ENCODE measurements at regions not wholly inside any gene's neighbourhood (a gene's known extent, or its start where the extent isn't known, plus 50 kb on each side); places are given as distances from the start of the nearest gene placed in this dataset.
"Not testable (repeated sequence)": the region's sequence is repeated elsewhere in the genome, so short reads cannot be mapped to it uniquely, and the experiment has no call there.

DNA sequence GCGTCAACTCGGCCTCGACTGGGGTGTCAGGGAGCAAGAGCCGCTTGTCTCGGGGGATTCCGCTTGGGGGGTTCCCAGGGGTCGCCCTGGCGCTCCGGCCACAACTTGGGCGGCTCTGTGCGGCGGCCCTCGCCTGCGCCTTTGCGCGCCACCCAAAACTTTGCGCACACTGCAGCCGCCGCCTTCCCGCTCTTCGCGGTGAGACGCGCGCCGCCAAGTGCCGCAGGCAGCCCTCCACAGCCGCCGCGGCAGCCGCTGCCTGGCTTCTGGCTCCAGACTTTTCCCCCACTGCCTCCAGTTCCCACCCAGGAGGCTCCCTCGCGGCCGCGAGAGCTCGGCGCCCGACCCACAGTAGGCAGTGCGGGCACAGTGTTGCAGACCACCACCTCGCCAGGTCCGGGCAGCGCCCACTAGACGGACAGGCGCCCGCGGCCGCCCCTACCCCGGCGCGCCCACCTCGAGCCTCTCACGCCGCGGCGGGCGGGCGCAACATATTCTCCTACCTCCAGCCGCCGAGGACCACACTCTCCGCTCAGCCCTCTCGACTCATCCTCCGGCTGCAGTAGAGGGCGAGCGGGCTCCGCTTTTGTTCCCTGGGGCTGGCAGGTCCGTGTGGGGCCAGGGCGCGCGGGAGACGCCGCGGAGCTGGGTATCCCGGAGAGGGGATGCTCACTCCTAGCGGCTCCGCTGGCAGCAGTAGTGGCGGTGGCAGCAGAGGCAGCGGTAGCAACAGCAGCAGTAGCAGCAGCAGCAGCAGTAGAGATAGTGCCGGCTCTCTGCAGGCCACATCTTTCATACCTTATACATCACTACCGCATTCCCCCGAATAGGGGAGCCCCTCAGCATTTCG is 296.6 kb downstream of the OMA1 start:
- DNase-seq, result no peak

DNA sequence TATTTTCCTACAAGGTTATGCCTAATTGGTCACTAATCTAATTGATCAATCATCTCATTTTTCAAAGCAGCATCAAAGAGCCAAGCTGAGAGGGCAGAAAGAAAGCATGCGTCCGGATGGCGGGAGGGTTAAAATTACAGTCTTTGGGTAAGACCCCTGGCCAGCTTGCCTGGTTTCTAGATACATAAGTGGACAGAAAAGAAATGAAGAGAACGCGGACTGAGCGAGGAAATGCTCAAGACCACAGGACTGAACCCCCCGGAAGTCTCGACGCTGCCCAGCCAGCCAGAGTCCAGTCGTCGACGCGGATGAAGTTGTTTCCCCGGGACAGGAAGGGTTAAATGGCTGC is 297.2 kb downstream of the OMA1 start:
- DNase-seq, result no peak

DNA sequence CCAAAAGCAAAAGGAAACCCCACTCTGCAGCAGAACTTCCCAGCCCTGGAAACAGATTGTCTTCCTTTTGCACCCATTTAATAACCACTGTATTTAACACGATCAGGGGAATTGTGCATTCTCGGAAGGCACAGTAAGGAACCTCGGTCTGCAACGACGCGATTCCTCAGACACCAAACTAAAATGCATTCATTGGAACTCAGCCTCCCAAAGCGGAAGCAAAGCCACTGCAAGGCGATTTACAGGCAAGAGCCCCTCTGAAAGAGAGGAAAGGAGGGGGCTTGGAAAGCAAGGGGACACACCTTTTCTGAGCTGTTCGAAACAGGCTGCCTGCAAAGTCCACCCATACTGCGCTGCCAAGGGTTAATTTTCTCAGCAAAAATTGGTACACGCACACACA is 297.7 kb downstream of the OMA1 start:
- no peak for DNase-seq

DNA sequence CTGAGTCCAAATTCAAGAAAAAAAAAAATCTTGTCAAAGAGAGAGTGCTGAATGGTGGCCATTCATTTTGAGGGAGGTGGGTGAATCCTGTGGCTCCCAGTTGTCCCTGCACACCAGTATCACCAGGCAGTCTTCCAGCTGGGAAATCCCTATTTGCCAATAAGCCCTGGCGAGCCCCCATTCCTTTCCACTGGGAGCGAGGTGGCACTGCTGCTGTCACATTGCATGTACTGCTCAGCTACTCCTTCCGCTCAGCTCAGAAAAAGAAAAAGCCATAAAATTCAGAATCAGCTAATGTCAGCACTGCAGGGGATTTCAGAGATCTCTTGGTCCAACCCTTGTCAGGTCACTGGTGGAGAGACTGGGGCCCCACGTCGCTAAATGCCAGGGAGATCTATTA is 298.5 kb downstream of the OMA1 start:
- no peak for DNase-seq

DNA sequence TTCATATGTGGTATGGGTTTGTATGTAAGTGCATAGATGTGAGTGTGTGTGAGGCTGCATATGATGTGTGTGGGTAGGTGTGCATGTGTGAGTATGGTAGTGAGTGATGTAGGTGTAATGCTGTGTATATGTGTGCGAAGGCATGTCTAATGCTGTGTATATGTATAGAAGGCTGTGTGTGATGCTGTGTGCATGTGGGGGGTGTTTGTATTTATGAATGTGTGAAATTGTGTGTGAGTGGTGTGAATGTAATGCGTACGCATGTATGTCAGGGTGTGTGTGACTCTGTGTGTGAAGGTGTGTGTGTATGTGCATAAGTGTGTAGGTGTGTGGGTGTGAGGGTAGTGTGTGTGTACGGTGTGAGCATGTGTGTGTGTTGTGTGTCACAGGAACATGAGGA is 300.0 kb downstream of the OMA1 start:
- no peak for DNase-seq

DNA sequence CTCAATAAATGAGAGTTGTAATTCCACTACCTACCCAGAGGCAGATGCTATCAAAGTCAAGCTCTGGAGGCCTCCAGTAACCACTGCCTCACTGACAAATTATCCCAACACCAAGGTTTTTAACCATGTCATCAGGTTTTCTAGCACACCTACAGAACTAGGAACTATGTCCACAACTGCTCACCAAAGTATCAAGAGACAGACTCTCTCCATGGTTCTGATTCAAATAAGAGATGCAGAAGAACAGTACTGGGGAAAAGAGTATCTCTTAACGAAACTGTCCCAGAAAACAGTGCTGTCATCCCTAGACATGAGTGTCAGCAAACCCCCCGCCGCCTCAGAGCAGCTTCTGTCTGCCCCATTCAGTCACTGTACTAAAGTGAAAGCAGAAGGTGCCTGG is 301.7 kb downstream of the OMA1 start:
- no peak for DNase-seq

- no peak for DNase-seq
Measured at GRCh38 chr1:58238846-58239245, 307.7 kb downstream of the OMA1 start.

GRCh38 chr1:58233729-58234128 is 312.8 kb downstream of the OMA1 start:
- no peak for DNase-seq

- DNase-seq, result no peak
Measured at GRCh38 chr1:58231204-58231603, 315.3 kb downstream of the OMA1 start.

- DNase-seq, result no peak
Measured at GRCh38 chr1:58227604-58228003, 318.9 kb downstream of the OMA1 start.

DNA sequence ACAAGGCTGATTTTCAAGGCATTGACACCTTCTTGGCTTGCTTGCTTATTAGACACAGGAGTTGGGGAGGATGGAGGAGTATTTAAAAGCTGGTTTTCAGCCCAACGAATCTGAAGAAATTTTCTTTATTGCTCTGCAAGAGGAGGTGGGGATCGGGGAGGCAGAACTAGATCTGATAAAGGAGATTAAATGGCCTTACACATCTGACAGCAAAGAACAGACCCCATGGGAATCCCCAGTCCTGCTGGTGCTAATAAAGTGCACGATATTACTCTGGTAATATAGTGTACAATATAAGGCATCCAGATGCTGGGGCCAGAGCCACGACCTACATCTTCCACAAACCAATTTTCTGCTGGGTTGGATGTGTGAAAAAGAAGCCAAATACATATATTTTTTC is 323.0 kb downstream of the OMA1 start:
- no peak for DNase-seq

DNA sequence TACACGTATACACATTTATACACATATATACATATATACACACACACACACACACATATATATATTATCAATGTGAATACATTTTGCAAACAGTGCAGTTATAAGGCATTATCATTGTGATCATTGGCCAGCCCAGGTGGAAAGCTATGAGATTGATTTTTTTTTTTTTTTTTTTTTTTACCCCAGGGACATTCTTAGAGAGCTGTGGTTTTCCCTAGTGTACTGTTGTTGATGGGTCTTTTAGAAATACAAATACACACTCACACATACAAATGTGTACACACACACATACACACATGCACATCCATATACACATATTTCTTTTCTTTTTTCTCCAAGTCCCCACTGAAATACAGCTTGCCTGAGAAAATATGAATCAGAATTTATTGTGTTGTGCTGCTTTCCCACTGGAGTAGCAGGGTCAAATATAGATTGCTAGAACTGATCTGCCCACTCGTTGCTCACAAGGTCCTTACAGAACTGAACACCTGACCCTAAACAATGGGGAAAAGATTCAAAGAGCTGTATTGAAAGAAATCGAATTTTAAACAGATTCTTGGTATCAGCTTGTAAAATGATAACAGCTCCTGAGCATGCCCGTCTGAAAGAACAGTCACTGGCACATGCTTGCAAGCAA is 325.6 kb downstream of the OMA1 start:
- DNase-seq, result no peak

DNA sequence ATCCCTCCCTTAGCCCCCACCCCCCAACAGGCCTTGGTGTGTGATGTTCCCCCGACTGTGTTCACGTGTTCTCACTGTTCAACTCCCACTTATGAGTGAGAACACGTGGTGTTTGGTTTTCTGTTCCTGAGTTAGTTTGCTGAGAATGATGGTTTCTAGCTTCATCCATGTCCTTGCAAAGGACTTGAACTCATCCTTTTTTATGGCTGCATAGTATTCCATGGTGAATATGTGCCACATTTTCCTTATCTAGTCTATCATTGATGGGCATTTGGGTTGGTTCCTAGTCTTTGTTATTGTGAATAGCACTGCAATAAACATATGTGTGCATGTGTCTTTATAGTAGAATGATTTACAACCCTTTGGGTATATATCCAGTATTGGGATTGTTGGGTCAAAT is 330.4 kb downstream of the OMA1 start:
- not testable (repeated sequence) for DNase-seq

GRCh38 chr1:58214674-58215073 is 331.9 kb downstream of the OMA1 start:
- no peak for DNase-seq

GRCh38 chr1:58211869-58212268 is 334.7 kb downstream of the OMA1 start:
- DNase-seq, result no peak

DNA sequence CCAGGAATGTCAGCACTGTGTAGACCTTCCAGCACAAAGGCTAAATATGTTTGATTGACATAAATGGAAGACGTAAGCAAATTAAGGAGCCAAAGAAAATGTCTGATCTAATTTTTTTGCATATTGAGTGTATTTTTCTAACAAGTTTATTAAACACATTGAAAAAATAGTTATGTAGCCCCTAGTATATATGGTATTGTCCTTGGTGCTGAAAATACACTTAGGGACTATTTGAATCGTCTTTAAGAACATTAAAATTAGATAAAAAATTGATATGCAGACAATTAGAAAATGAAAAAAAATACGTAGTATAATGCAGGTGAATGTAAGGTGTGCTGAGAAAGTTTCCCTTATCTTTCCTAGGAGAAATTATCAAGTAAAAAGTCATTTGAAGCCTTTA is 337.0 kb downstream of the OMA1 start:
- DNase-seq, result no peak

DNA sequence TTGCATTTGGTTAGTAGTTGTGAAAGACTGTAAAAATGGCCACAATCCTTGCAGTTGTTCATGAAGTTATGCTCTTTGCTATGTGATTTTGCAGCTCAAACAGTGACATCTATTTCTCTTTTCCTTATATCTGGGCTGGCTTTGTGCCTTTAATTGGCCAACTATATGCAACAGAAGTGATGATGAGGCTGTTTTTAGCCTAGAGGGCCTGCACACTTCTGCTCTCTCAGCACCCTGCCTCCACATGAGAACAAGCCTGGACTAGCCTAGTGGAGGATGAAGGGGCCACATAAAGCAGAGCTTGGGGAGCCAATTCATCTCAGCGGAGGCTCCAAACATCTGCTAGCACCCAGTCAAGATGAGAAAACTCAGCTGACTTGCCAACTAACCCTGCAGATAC is 339.8 kb downstream of the OMA1 start:
- DNase-seq, result no peak

DNA sequence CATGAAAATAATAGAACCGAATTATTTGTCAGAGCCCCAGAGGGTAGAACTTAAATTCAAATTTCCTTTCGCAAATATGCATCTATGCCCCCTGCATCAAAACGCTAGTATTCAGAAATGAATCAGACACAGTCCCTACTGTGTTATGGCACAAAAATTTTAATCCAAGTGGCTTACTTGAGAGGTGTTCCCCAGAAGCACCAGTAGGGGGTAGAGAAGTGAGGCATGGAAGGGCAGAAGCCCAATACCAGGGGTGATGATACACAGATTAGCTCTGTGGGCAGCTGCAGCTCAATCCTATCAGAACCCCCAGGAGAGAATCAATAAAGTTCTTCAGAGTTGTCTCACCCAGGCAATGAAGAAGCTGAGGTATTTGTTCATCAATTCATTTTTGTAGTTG is 342.2 kb downstream of the OMA1 start:
- DNase-seq, result no peak

- DNase-seq, result no peak
Measured at GRCh38 chr1:58201492-58202106, 344.9 kb downstream of the OMA1 start.

DNA sequence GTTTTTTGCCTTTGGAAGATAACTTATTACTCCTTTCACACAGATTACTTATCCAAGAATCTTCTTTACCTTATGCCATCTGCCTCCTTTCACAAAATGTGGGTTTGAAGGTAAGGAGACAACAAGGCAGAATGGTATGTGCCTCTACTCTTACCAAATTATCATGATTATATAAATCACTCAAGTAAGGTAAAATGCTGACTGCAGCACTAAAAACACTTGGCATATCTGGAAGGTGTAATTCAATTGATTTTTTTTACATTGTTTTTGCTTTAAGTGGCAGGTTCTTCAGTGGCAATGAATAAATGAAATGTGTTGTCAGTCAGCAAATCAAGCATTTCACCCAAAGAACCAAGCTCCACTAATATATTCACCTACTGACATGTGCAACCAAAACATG is 346.1 kb downstream of the OMA1 start:
- no peak for DNase-seq

DNA sequence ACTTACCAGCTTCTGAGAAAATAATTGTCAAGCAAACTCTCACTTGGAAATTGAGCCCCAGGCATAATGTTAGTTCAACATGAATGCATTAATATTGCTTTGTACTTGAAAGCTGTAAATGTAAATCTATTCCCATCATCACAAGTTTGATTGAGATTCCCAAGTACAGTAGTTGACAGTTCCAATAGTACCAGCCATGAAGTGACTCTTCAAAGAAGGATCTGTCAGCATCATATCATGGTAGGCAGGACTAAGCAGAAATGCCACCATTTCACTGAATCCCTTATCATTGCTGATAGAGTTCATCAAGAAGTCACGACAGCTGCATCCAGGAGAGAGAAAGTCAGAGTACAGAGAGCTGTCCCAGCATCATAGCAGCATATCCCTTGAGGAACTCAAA is 348.7 kb downstream of the OMA1 start:
- DNase-seq, result no peak

- no peak for DNase-seq
Measured at GRCh38 chr1:58190267-58190988, 356.1 kb downstream of the OMA1 start.

- no peak for DNase-seq
Measured at GRCh38 chr1:58189453-58189852, 357.1 kb downstream of the OMA1 start.

DNA sequence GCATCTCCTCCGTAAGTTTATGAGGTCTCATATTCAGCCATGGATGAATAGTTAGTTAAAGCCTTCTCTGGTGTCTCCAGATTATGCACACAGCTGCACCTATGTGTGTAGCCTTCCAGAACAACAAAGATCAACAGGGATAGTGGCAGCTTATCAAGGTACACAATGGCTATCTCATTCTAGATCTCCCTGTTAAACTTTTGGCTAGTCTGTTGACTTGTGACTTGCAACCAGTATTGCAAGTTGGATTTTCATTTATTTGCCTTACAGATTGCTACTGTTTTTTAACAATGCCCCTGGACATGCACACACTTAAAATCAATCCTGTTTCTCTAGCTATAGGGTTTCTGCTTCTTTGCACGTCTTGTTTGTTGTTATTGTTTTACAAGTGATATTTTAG is 363.2 kb downstream of the OMA1 start:
- no peak for DNase-seq
